H9 (cell line): ENCODE measurements at regions not wholly inside any gene's neighbourhood (a gene's known extent, or its start where the extent isn't known, plus 50 kb on each side); places are given as distances from the start of the nearest gene placed in this dataset.
A peak's percentile ranks its signal among the peaks of the same experiment; 100 is the strongest.

Experiments
- DNase-seq: peaks from one replicate; pipeline ENCODE4 v3.0.0-alpha.2; 2017
- H2AFZ ChIP-seq: one replicate; pipeline ENCODE4 v1.6.1; 2013; ENCODE audit warnings: mild to moderate bottlenecking, low read length, control low read depth, moderate library complexity
- H2AK5ac ChIP-seq: 2 replicates; pipeline ENCODE4 v1.6.1; 2013; ENCODE audit warnings: low read length, control low read depth, mixed read lengths; ENCODE audit not compliant: insufficient read length
- H2BK120ac ChIP-seq: one replicate; pipeline ENCODE4 v1.6.1; 2013; ENCODE audit warnings: low read depth, mild to moderate bottlenecking, low read length, control low read depth, inconsistent platforms; ENCODE audit not compliant: poor library complexity, severe bottlenecking
- H2BK12ac ChIP-seq: 2 replicates; pipeline ENCODE4 v1.6.1; 2013; ENCODE audit warnings: low read length, control low read depth, mixed read lengths, low read depth; ENCODE audit not compliant: insufficient read length
- H2BK15ac ChIP-seq: 2 replicates; pipeline ENCODE4 v1.6.1; 2013; ENCODE audit warnings: low read depth, low read length, control low read depth
- H2BK20ac ChIP-seq: one replicate; pipeline ENCODE4 v1.6.1; 2013; ENCODE audit warnings: low read depth, mild to moderate bottlenecking, low read length, control low read depth, inconsistent platforms; ENCODE audit not compliant: poor library complexity, severe bottlenecking
- H2BK5ac ChIP-seq: 2 replicates; pipeline ENCODE4 v1.6.1; 2013; ENCODE audit warnings: low read length, control low read depth, mixed read lengths; ENCODE audit not compliant: insufficient read length
- H3K14ac ChIP-seq: 2 replicates; pipeline ENCODE4 v1.6.1; 2013; ENCODE audit warnings: low read length, control low read depth; ENCODE audit not compliant: insufficient read depth
- H3K18ac ChIP-seq: 2 replicates; pipeline ENCODE4 v1.6.1; 2013; ENCODE audit warnings: low read depth, mild to moderate bottlenecking, mixed read lengths, low read length, control low read depth; ENCODE audit not compliant: insufficient read length
- H3K23ac ChIP-seq: 2 replicates; pipeline ENCODE4 v1.6.1; 2013; ENCODE audit warnings: low read length, control low read depth, mixed read lengths, low read depth; ENCODE audit not compliant: insufficient read length
- H3K23me2 ChIP-seq: 2 replicates; pipeline ENCODE4 v1.6.1; 2013; ENCODE audit warnings: low read depth, mild to moderate bottlenecking, mixed read lengths, low read length, control low read depth; ENCODE audit not compliant: insufficient read length, poor library complexity, severe bottlenecking
- H3K27ac ChIP-seq: 2 replicates; pipeline ENCODE4 v1.5.1; 2013; ENCODE audit warnings: low read length, control low read depth, mixed read lengths, low read depth; ENCODE audit not compliant: insufficient read length
- H3K27me3 ChIP-seq: 2 replicates; pipeline ENCODE4 v1.6.1; 2013; ENCODE audit warnings: low read length, control low read depth, inconsistent platforms; ENCODE audit not compliant: insufficient read depth
- H3K4ac ChIP-seq: 2 replicates; pipeline ENCODE4 v1.6.1; 2013; ENCODE audit warnings: low read depth, mild to moderate bottlenecking, control low read depth, inconsistent platforms, low read length, moderate library complexity
- H3K4me1 ChIP-seq: 2 replicates; pipeline ENCODE4 v1.6.1; 2013; ENCODE audit warnings: low read length, control low read depth, inconsistent platforms; ENCODE audit not compliant: insufficient read depth
- H3K4me2 ChIP-seq: 2 replicates; pipeline ENCODE4 v1.6.1; 2013; ENCODE audit warnings: low read length, control low read depth, mixed read lengths; ENCODE audit not compliant: insufficient read length, insufficient read depth
- H3K56ac ChIP-seq: 2 replicates; pipeline ENCODE4 v1.6.1; 2013; ENCODE audit warnings: low read depth, mild to moderate bottlenecking, mixed read lengths, low read length, control low read depth; ENCODE audit not compliant: insufficient read length
- H3K79me1 ChIP-seq: 2 replicates; pipeline ENCODE4 v1.6.1; 2013; ENCODE audit warnings: low read depth, mild to moderate bottlenecking, moderate library complexity, low read length, control low read depth, inconsistent platforms; ENCODE audit not compliant: insufficient read depth, poor library complexity, severe bottlenecking
- H3K79me2 ChIP-seq: 2 replicates; pipeline ENCODE4 v1.6.1; 2013; ENCODE audit warnings: low read length, control low read depth, inconsistent platforms; ENCODE audit not compliant: insufficient read depth
- H3K9ac ChIP-seq: 2 replicates; pipeline ENCODE4 v1.6.1; 2013; ENCODE audit warnings: low read length, control low read depth, mixed read lengths; ENCODE audit not compliant: insufficient read length; ENCODE audit errors: extremely low read depth
- H3K9me3 ChIP-seq: one replicate; pipeline ENCODE4 v1.6.1; 2013; ENCODE audit warnings: low read depth, low read length, inconsistent platforms; ENCODE audit not compliant: control insufficient read depth
- H3T11ph ChIP-seq: one replicate; pipeline ENCODE4 v1.6.1; 2013; ENCODE audit warnings: mild to moderate bottlenecking, low read length, control low read depth, inconsistent platforms
- H4K20me1 ChIP-seq: one replicate; pipeline ENCODE4 v1.6.1; 2013; ENCODE audit not compliant: control insufficient read depth, insufficient read length, insufficient read depth
- H4K5ac ChIP-seq: 2 replicates; pipeline ENCODE4 v1.6.1; 2013; ENCODE audit warnings: low read depth, mild to moderate bottlenecking, mixed read lengths, low read length, control low read depth; ENCODE audit not compliant: insufficient read length
- H4K8ac ChIP-seq: replicated peaks from 2 replicates; pipeline ENCODE4 v1.6.1; 2013; ENCODE audit warnings: low read length, control low read depth, mixed read lengths, low read depth; ENCODE audit not compliant: insufficient read length
- H4K91ac ChIP-seq: 2 replicates; pipeline ENCODE4 v1.6.1; 2013; ENCODE audit warnings: low read depth, mild to moderate bottlenecking, moderate library complexity, mixed read lengths, low read length, control low read depth; ENCODE audit not compliant: insufficient read length
- H3K27ac Mint-ChIP-seq, 3 experiments: 2 replicates in 2 of 3; 3 replicates in 1 of 3; pipeline ENCODE4 v1.8.0; 2020 to 2021; ENCODE audit warnings: mixed read lengths in 3 of 3, mild to moderate bottlenecking in 1 of 3, moderate library complexity in 1 of 3
- H3K27me3 Mint-ChIP-seq: 2 replicates; pipeline ENCODE4 v1.8.0; 2021; ENCODE audit warnings: low read depth, mild to moderate bottlenecking, moderate library complexity, mixed read lengths
- H3K36me3 Mint-ChIP-seq, 3 experiments: 2 replicates in 2 of 3; 3 replicates in 1 of 3; pipeline ENCODE4 v1.8.0; 2020 to 2021; ENCODE audit warnings: low read depth in 3 of 3, mixed read lengths in 3 of 3; ENCODE audit not compliant: insufficient read depth in 1 of 3
- H3K4me1 Mint-ChIP-seq, 2 experiments: 2 replicates each; pipeline ENCODE4 v1.8.0; 2020; ENCODE audit warnings: mixed read lengths in 2 of 2
- H3K4me3 Mint-ChIP-seq, 2 experiments: 2 replicates in 1 of 2; 3 replicates in 1 of 2; pipeline ENCODE4 v1.8.0; 2020 to 2021; ENCODE audit warnings: mild to moderate bottlenecking in 2 of 2, mixed read lengths in 2 of 2, moderate library complexity in 1 of 2
- H3K9me3 Mint-ChIP-seq, 2 experiments: 2 replicates in 1 of 2; 3 replicates in 1 of 2; pipeline ENCODE4 v1.8.0; 2020; ENCODE audit warnings: mild to moderate bottlenecking in 2 of 2, mixed read lengths in 2 of 2, moderate library complexity in 1 of 2
- CTCF ChIP-seq: fragments of 200-600 bp; sonication (generic); conservative IDR thresholded peaks from 3 replicates; pipeline ENCODE4 v1.8.0; 2021; ENCODE audit warnings: antibody characterized with exemption, mild to moderate bottlenecking
- WGBS: extraction: QIAGEN DNeasy Blood & Tissue Kit; methylation state at CpG from one replicate; pipeline ENCODE4 v1.1.7; 2013; ENCODE audit warnings: missing lambda C conversion rate, low lambda C conversion rate, mixed read lengths; ENCODE audit not compliant: insufficient read length; ENCODE audit errors: extremely low coverage; 5-methylcytosine and 5-hydroxymethylcytosine counted together

DNA sequence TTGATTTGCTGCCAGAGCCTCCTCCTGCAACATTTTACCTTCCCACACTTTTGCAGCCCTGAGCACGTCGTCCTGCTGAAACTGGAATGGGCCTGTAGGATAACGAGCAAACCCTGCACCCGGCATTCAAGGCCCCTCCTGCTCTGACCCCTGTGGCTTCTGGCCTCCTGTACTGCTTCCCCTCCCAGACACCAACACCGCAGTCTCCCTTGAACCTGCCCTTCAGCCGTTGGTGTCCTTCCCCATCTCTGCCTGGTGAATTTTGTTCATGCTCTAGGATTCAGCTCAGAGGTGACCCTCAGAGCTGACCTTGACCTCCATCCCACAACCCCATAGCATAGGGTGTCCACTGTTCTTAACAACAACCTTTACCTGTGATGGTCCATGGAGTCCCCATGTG is 535.1 kb downstream of the MATN1 start:
- Histone ChIP-seq H2BK15ac (no peak overlapping the region), H4K20me1 (no peaks in the 10 kb centered on the region), H3K27me3 (no peaks in the 10 kb centered on the region), H3K4me2 (no peak overlapping the region), H2BK12ac (no peak overlapping the region), H3K79me1 (no peaks in the 10 kb centered on the region), H3K9ac (no peak overlapping the region), H2BK120ac (no peak overlapping the region), H2AK5ac (no peak overlapping the region), H2BK20ac (no peak overlapping the region), H2BK5ac (no peak overlapping the region), H3K79me2 (no peaks in the 10 kb centered on the region), H4K5ac (no peak overlapping the region), H3K18ac (no peak overlapping the region), H3K4ac (no peak overlapping the region), H3K27ac (no peak overlapping the region), H3T11ph (no peak overlapping the region), H3K23ac (no peak overlapping the region), H2AFZ (no peak overlapping the region), H3K9me3 (no peaks in the 10 kb centered on the region), H3K56ac (no peak overlapping the region), H3K14ac (0 out of 2 replicates have a peak overlapping the region, but pooled peaks have one; percentile 3), H4K8ac (no peak overlapping the region), H3K4me1 (no peaks in the 10 kb centered on the region), H3K23me2 (no peaks in the 10 kb centered on the region), H4K91ac (no peak overlapping the region)
- no peak for TF ChIP-seq CTCF
- H3K36me3 Mint-ChIP-seq: no peaks in the 10 kb centered on the region
- H3K9me3 Mint-ChIP-seq: no peaks in the 10 kb centered on the region
- no CpG with 5 or more reads among the region's 6 CpGs for WGBS
- H3K27ac Mint-ChIP-seq: no peak overlapping the region
- no peak for DNase-seq
- H3K27me3 Mint-ChIP-seq: peaks cover 2% of the 10 kb centered on the region
- peaks cover 4% of the 10 kb centered on the region in 2 experiments; a peak in 2 of 4 replicates for H3K4me1 Mint-ChIP-seq
- H3K4me3 Mint-ChIP-seq: no peak overlapping the region
